H1 (cell line): ENCODE measurements at regions not wholly inside any gene's neighbourhood (a gene's known extent, or its start where the extent isn't known, plus 50 kb on each side); places are given as distances from the start of the nearest gene placed in this dataset.

ENCODE experiments used
- BACH1 ChIP-seq: IDR thresholded peaks from 2 replicates; pipeline ENCODE4 v1.6.1; 2012; ENCODE audit warnings: low read length, improper control_type of control experiment
- CHD1 ChIP-seq: IDR thresholded peaks from 2 replicates; pipeline ENCODE4 v1.6.1; 2012; ENCODE audit warnings: low read depth, low read length, improper control_type of control experiment
- EP300 ChIP-seq, 2 experiments: IDR thresholded peaks; 1 replicate in 1 of 2; 2 replicates in 1 of 2; pipeline ENCODE4 v1.6.1; 2011 to 2012; ENCODE audit warnings: low read depth in 2 of 2, low read length in 2 of 2, mild to moderate bottlenecking in 2 of 2, borderline replicate concordance in 1 of 2, inconsistent platforms in 1 of 2, moderate library complexity in 1 of 2
- POLR2A ChIP-seq, 2 experiments: IDR thresholded peaks; 1 replicate in 1 of 2; 2 replicates in 1 of 2; pipeline ENCODE4 v1.6.1; 2011; ENCODE audit warnings: low read depth in 2 of 2, low read length in 2 of 2, mild to moderate bottlenecking in 2 of 2; ENCODE audit errors: control extremely low read depth in 1 of 2
- SP1 ChIP-seq: IDR thresholded peaks from 2 replicates; pipeline ENCODE4 v1.6.1; 2011; ENCODE audit warnings: low read depth, low read length
- SRF ChIP-seq: IDR thresholded peaks from 2 replicates; pipeline ENCODE4 v1.6.1; 2011; ENCODE audit warnings: mild to moderate bottlenecking, low read depth, low read length, moderate library complexity
- TAF1 ChIP-seq: IDR thresholded peaks from 2 replicates; pipeline ENCODE4 v1.6.1; 2011; ENCODE audit warnings: mild to moderate bottlenecking, low read depth, low read length
- TF ChIP-seq, protein P1 (sequence below), 3 experiments: IDR thresholded peaks; 1 replicate in 2 of 3; 2 replicates in 1 of 3; pipeline versions ENCODE4 v1.5.1 to v1.6.1; 2011; ENCODE audit warnings: low read length in 3 of 3, mild to moderate bottlenecking in 3 of 3, inconsistent platforms in 2 of 3, low read depth in 1 of 3, moderate library complexity in 1 of 3; ENCODE audit not compliant: insufficient read depth in 1 of 3; ENCODE audit errors: control extremely low read depth in 1 of 3
- TF ChIP-seq, protein P2 (sequence below): IDR thresholded peaks from 2 replicates; pipeline ENCODE4 v1.6.1; 2012; ENCODE audit warnings: inconsistent platforms

DNA sequence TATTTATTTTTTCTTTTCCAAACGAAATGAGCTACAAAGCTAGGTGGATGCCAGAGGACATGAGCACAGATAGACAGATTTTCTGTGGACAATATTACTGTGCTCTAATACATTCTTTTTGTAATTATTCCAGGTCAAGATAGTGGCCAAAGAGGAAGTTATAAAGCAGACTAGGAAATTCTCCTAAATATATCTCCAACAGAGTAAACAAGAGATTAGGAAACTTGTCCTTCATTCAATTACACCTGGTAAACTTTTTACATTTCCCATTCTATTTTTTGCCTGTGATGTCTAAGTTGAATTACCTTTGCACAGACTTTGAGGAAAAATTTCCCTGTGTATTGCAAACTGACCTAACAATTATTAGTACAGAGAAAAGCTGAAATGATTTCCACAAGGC is 905.5 kb upstream of the PCDH20 start:
- TF ChIP-seq BACH1 (no peak), SRF (no peak), POLR2A (IDR thresholded peaks at IDR 0.05; ENCODE audit: control extremely low read depth in 1 of 2, low read depth in 2 of 2, low read length in 2 of 2) (no peak), EP300 (IDR thresholded peaks at IDR 0.05; ENCODE audit: borderline replicate concordance in 1 of 2, low read depth in 2 of 2, low read length in 2 of 2) (no peak), CHD1 (no peak), TAF1 (no peak), SP1 (no peak)
- TF ChIP-seq, protein P1, sequence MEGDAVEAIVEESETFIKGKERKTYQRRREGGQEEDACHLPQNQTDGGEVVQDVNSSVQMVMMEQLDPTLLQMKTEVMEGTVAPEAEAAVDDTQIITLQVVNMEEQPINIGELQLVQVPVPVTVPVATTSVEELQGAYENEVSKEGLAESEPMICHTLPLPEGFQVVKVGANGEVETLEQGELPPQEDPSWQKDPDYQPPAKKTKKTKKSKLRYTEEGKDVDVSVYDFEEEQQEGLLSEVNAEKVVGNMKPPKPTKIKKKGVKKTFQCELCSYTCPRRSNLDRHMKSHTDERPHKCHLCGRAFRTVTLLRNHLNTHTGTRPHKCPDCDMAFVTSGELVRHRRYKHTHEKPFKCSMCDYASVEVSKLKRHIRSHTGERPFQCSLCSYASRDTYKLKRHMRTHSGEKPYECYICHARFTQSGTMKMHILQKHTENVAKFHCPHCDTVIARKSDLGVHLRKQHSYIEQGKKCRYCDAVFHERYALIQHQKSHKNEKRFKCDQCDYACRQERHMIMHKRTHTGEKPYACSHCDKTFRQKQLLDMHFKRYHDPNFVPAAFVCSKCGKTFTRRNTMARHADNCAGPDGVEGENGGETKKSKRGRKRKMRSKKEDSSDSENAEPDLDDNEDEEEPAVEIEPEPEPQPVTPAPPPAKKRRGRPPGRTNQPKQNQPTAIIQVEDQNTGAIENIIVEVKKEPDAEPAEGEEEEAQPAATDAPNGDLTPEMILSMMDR (IDR thresholded peaks at IDR 0.05; ENCODE audit: control extremely low read depth in 1 of 3, insufficient read depth in 1 of 3, low read depth in 1 of 3, low read length in 3 of 3): no peak
- TF ChIP-seq, protein P2, sequence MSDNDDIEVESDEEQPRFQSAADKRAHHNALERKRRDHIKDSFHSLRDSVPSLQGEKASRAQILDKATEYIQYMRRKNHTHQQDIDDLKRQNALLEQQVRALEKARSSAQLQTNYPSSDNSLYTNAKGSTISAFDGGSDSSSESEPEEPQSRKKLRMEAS: no peak
